Endothelial cell of umbilical vein (primary cell): ENCODE measurements at regions not wholly inside any gene's neighbourhood (a gene's known extent, or its start where the extent isn't known, plus 50 kb on each side); places are given as distances from the start of the nearest gene placed in this dataset.

Source experiments
- EZH2 ChIP-seq: IDR thresholded peaks from 2 replicates; pipeline ENCODE4 v1.6.1; 2012; ENCODE audit warnings: borderline replicate concordance, low read depth, mild to moderate bottlenecking, moderate library complexity, low read length, inconsistent platforms; ENCODE audit not compliant: severe bottlenecking
- JUN ChIP-seq: IDR thresholded peaks from 2 replicates; pipeline ENCODE4 v1.6.1; 2011; ENCODE audit warnings: borderline replicate concordance, low read depth; ENCODE audit not compliant: insufficient read length, insufficient read depth
- POLR2A ChIP-seq: IDR thresholded peaks from 2 replicates; pipeline ENCODE4 v1.6.1; 2012; ENCODE audit warnings: low read depth, mild to moderate bottlenecking, control low read depth, low read length
- POLR2AphosphoS5 ChIP-seq: IDR thresholded peaks from 2 replicates; pipeline ENCODE4 v1.6.1; 2012; ENCODE audit warnings: low read depth, mild to moderate bottlenecking, control low read depth, low read length, moderate library complexity; ENCODE audit not compliant: insufficient read depth
- TF ChIP-seq, protein P1 (sequence below), 2 donors: IDR thresholded peaks; 1 replicate in 1 of 2; 2 replicates in 1 of 2; pipeline ENCODE4 v1.5.1; 2011; ENCODE audit warnings: low read length in 2 of 2, mild to moderate bottlenecking in 2 of 2, moderate library complexity in 2 of 2, control low read depth in 1 of 2, inconsistent platforms in 1 of 2, low read depth in 1 of 2; ENCODE audit not compliant: insufficient read depth in 1 of 2; ENCODE audit errors: extremely low read depth in 1 of 2
- TF ChIP-seq, protein P2 (sequence below): IDR thresholded peaks from 2 replicates; pipeline ENCODE4 v1.6.1; 2011; ENCODE audit not compliant: insufficient read depth, insufficient read length

DNA sequence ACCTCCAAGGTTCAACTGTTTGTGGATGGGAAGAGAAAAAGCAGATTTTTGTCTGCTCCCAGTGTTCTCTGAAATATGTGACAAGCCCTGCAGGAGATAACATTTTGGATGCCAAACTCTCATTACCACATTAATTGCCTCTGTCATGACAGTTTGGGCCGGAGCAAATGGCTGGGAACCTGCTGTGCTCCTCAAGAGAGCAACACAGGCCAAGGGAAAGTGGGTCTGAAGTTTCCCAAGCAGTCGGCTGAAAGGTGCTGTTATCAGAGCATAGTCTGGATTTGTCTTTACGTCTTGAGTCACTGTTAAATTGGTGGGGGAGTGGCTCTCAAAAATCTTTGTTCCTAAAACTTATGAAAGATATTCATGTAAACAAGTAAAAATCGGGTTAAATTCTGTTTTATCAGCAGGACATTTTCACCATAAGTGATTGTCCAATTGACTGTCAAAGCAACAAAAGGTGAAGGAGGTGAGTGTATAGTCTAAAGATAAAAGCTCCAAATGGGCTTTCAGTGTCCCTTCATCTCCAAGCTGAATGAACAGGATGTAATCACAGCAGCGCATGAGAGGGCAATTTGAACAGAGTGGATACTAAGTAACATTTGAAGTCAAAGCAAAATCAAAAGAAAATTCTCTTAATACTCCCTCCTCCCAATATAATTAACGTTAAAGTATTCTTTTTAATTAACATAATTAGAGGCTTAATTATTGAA, 844.8 kb downstream of the PCDH17 start:
- TF ChIP-seq JUN (no peak), POLR2A (no peak), EZH2 (no peak), POLR2AphosphoS5 (no peak)
- TF ChIP-seq, protein P1, sequence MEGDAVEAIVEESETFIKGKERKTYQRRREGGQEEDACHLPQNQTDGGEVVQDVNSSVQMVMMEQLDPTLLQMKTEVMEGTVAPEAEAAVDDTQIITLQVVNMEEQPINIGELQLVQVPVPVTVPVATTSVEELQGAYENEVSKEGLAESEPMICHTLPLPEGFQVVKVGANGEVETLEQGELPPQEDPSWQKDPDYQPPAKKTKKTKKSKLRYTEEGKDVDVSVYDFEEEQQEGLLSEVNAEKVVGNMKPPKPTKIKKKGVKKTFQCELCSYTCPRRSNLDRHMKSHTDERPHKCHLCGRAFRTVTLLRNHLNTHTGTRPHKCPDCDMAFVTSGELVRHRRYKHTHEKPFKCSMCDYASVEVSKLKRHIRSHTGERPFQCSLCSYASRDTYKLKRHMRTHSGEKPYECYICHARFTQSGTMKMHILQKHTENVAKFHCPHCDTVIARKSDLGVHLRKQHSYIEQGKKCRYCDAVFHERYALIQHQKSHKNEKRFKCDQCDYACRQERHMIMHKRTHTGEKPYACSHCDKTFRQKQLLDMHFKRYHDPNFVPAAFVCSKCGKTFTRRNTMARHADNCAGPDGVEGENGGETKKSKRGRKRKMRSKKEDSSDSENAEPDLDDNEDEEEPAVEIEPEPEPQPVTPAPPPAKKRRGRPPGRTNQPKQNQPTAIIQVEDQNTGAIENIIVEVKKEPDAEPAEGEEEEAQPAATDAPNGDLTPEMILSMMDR (IDR thresholded peaks at IDR 0.05; ENCODE audit: extremely low read depth in 1 of 2, insufficient read depth in 1 of 2, low read depth in 1 of 2, low read length in 2 of 2): no peak
- TF ChIP-seq, protein P2, sequence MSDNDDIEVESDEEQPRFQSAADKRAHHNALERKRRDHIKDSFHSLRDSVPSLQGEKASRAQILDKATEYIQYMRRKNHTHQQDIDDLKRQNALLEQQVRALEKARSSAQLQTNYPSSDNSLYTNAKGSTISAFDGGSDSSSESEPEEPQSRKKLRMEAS: no peak
